Keratinocyte (primary cell): ENCODE measurements at regions not wholly inside any gene's neighbourhood (a gene's known extent, or its start where the extent isn't known, plus 50 kb on each side); places are given as distances from the start of the nearest gene placed in this dataset.

ENCODE experiments used
- DNase-seq: peaks from one replicate; pipeline ENCODE4 v3.0.0-alpha.2; 2011; ENCODE audit warnings: low read depth, missing footprints, low spot score
- FAIRE-seq: peaks from 2 replicates; lab custom pipeline; 2011; peaks lifted over from hg19 to GRCh38; lab: Jason Lieb, UNC
- H2AFZ ChIP-seq: 2 replicates; pipeline ENCODE4 v1.6.0; 2012; ENCODE audit warnings: low read length, control low read depth, inconsistent platforms; ENCODE audit not compliant: control insufficient read depth
- H3K27ac ChIP-seq: 2 replicates; pipeline ENCODE4 v1.5.1; 2011; ENCODE audit warnings: low read length; ENCODE audit not compliant: control insufficient read depth, insufficient read depth
- H3K27me3 ChIP-seq: 3 replicates; pipeline ENCODE4 v1.6.0; 2011; ENCODE audit warnings: low read length; ENCODE audit not compliant: control insufficient read depth, insufficient read depth; ENCODE audit errors: extremely low read depth
- H3K36me3 ChIP-seq, 2 experiments: 2 replicates in 1 of 2; 3 replicates in 1 of 2; pipeline ENCODE4 v1.5.1; 2011; ENCODE audit warnings: low read length in 2 of 2, mild to moderate bottlenecking in 1 of 2; ENCODE audit not compliant: control insufficient read depth in 2 of 2, insufficient read depth in 2 of 2; ENCODE audit errors: extremely low read depth in 1 of 2
- H3K4me1 ChIP-seq: 3 replicates; pipeline ENCODE4 v1.5.1; 2011; ENCODE audit warnings: low read length; ENCODE audit not compliant: control insufficient read depth, insufficient read depth; ENCODE audit errors: extremely low read depth
- H3K4me2 ChIP-seq: 3 replicates; pipeline ENCODE4 v1.6.0; 2011; ENCODE audit warnings: low read depth, low read length; ENCODE audit not compliant: control insufficient read depth, insufficient read depth; ENCODE audit errors: extremely low read depth
- H3K4me3 ChIP-seq, 3 experiments: fragments of 200-600 bp in 1 of 3; sonication (generic) in 1 of 3; 2 replicates in 2 of 3; 3 replicates in 1 of 3; pipeline ENCODE4 v1.5.1; 2011 to 2016; ENCODE audit warnings: low read length in 3 of 3, mild to moderate bottlenecking in 3 of 3, control low read depth in 2 of 3, inconsistent platforms in 1 of 3, low read depth in 1 of 3, mixed read lengths in 1 of 3, mixed run types in 1 of 3, moderate library complexity in 1 of 3; ENCODE audit not compliant: control insufficient read depth in 2 of 3, insufficient read depth in 2 of 3; ENCODE audit errors: extremely low read depth in 1 of 3
- H3K79me2 ChIP-seq: 2 replicates; pipeline ENCODE4 v1.6.0; 2012; ENCODE audit warnings: low read length; ENCODE audit not compliant: control insufficient read depth, insufficient read depth
- H3K9ac ChIP-seq: 3 replicates; pipeline ENCODE4 v1.6.0; 2011; ENCODE audit warnings: low read length; ENCODE audit not compliant: control insufficient read depth, insufficient read depth; ENCODE audit errors: extremely low read depth
- H3K9me1 ChIP-seq: 3 replicates; pipeline ENCODE4 v1.6.0; 2011; ENCODE audit warnings: low read length; ENCODE audit not compliant: control insufficient read depth, insufficient read depth; ENCODE audit errors: extremely low read depth
- H3K9me3 ChIP-seq: 2 replicates; pipeline ENCODE4 v1.5.1; 2012; ENCODE audit warnings: low read depth, low read length; ENCODE audit not compliant: control insufficient read depth
- H4K20me1 ChIP-seq: 3 replicates; pipeline ENCODE4 v1.6.0; 2011; ENCODE audit warnings: low read length; ENCODE audit not compliant: control insufficient read depth, insufficient read depth; ENCODE audit errors: extremely low read depth
- CTCF ChIP-seq, 3 experiments: IDR thresholded peaks in 1 of 3; conservative IDR thresholded peaks in 1 of 3; optimal IDR thresholded peaks in 1 of 3; 2 replicates in 2 of 3; 3 replicates in 1 of 3; pipeline versions ENCODE3 to v1.5.1; 2011; ENCODE audit warnings: low read length in 3 of 3, mild to moderate bottlenecking in 3 of 3, moderate library complexity in 2 of 3, control low read depth in 1 of 3, inconsistent platforms in 1 of 3; ENCODE audit not compliant: insufficient read depth in 2 of 3; ENCODE audit errors: extremely low read depth in 1 of 3
- EZH2 ChIP-seq: IDR thresholded peaks from one replicate; pipeline ENCODE4 v1.6.1; 2012; ENCODE audit warnings: inconsistent platforms, mild to moderate bottlenecking, low read length, moderate library complexity
- dilution Hi-C: fragments of 300-500 bp; cut with MboI; formaldehyde crosslinking; loops from one replicate; pipeline ENCODE4 v1.7.0; 2020; ENCODE audit warnings: low sequenced_read_pairs; ENCODE audit not compliant: extremely low pct_ligation_motif_present

- no peak for DNase-seq
- Histone ChIP-seq H4K20me1 (no peaks in the 10 kb centered on the region), H3K9me3 (no peaks in the 10 kb centered on the region), H3K9ac (no peak overlapping the region), H3K36me3 (no peaks in the 10 kb centered on the region), H2AFZ (no peak overlapping the region), H3K27ac (no peak overlapping the region), H3K4me3 (no peak overlapping the region), H3K79me2 (no peaks in the 10 kb centered on the region), H3K4me1 (no peaks in the 10 kb centered on the region), H3K9me1 (no peaks in the 10 kb centered on the region), H3K4me2 (no peak overlapping the region), H3K27me3 (no peaks in the 10 kb centered on the region)
- dilution Hi-C loops: no loop called here
- TF ChIP-seq CTCF (optimal IDR thresholded peaks at IDR 0.05 in 1 of 3, IDR thresholded peaks at IDR 0.05 in 1 of 3, conservative IDR thresholded peaks at IDR 0.05 in 1 of 3; ENCODE audit: extremely low read depth in 1 of 3, insufficient read depth in 2 of 3, low read length in 3 of 3) (no peak), EZH2 (no peak)
- FAIRE-seq: no peak
Observed at GRCh38 chr3:102017784-102018183, 168.5 kb downstream of the NFKBIZ start.

- no peak for FAIRE-seq
- no peaks in the 10 kb centered on the region for H3K9me3 ChIP-seq
Observed at GRCh38 chr3:102018551-102018950, 169.2 kb downstream of the NFKBIZ start.

More at GRCh38 chr3:102018551-102018950, 169.2 kb downstream of the NFKBIZ start:
- Histone ChIP-seq H3K27ac (no peak overlapping the region), H3K79me2 (no peaks in the 10 kb centered on the region), H2AFZ (no peak overlapping the region), H3K4me3 (no peak overlapping the region), H3K4me2 (no peak overlapping the region), H3K4me1 (no peaks in the 10 kb centered on the region), H3K36me3 (no peaks in the 10 kb centered on the region), H3K27me3 (no peaks in the 10 kb centered on the region), H3K9me1 (no peaks in the 10 kb centered on the region), H3K9ac (no peak overlapping the region), H4K20me1 (no peaks in the 10 kb centered on the region)
- DNase-seq: no peak
- TF ChIP-seq EZH2: no peak
- TF ChIP-seq CTCF (optimal IDR thresholded peaks at IDR 0.05 in 1 of 3, IDR thresholded peaks at IDR 0.05 in 1 of 3, conservative IDR thresholded peaks at IDR 0.05 in 1 of 3; ENCODE audit: extremely low read depth in 1 of 3, insufficient read depth in 2 of 3, low read length in 3 of 3): no peak
- dilution Hi-C loops: no loop called here
